ENCODE measurements at regions not wholly inside any gene's neighbourhood (a gene's known extent, or its start where the extent isn't known, plus 50 kb on each side); places are given as distances from the start of the nearest gene placed in this dataset.

GRCh38 chr17:79223471-79223870 lies 148.8 kb downstream of the ENGASE start:
- Mint-ChIP-seq H3K27ac (no peak overlapping the region), H3K4me1 (ENCODE audit: low read depth) (peaks cover 4% of the 10 kb centered on the region), H3K27me3 (ENCODE audit: low read depth) (peaks cover 18% of the 10 kb centered on the region), H3K36me3 (ENCODE audit: low read depth) (no peaks in the 10 kb centered on the region), H3K9me3 (ENCODE audit: insufficient read depth) (no peaks in the 10 kb centered on the region), H3K4me3 (no peak overlapping the region)
- ChIA-PET CTCF (no interaction called here), POLR2A (no interaction called here)
- no peak for DNase-seq
- no peak for ATAC-seq

- ChIA-PET CTCF (no interaction called here), POLR2A (no interaction called here)
- H3K27ac Mint-ChIP-seq, result no peak overlapping the region
- no peak overlapping the region for H3K4me3 Mint-ChIP-seq
- H3K4me1 Mint-ChIP-seq (ENCODE audit: low read depth), result peaks cover 4% of the 10 kb centered on the region
- peaks cover 20% of the 10 kb centered on the region for H3K27me3 Mint-ChIP-seq (ENCODE audit: low read depth)
- DNase-seq (no peak), ATAC-seq (no peak)
- no peaks in the 10 kb centered on the region for H3K9me3 Mint-ChIP-seq (ENCODE audit: insufficient read depth)
- H3K36me3 Mint-ChIP-seq (ENCODE audit: low read depth), result no peaks in the 10 kb centered on the region
Measured at GRCh38 chr17:79221597-79221996, 147.0 kb downstream of the ENGASE start.

GRCh38 chr17:79220713-79221291 lies 146.2 kb downstream of the ENGASE start:
- no peaks in the 10 kb centered on the region for H3K9me3 Mint-ChIP-seq (ENCODE audit: insufficient read depth)
- DNase-seq (no peak), ATAC-seq (no peak)
- no peaks in the 10 kb centered on the region for H3K36me3 Mint-ChIP-seq (ENCODE audit: low read depth)
- no peak overlapping the region for H3K4me3 Mint-ChIP-seq
- peaks cover 20% of the 10 kb centered on the region for H3K27me3 Mint-ChIP-seq (ENCODE audit: low read depth)
- H3K4me1 Mint-ChIP-seq (ENCODE audit: low read depth), result peaks cover 4% of the 10 kb centered on the region
- ChIA-PET POLR2A (no interaction called here), CTCF (no interaction called here)
- H3K27ac Mint-ChIP-seq, result no peak overlapping the region

GRCh38 chr17:79220201-79220712 lies 145.6 kb downstream of the ENGASE start:
- peaks cover 4% of the 10 kb centered on the region for H3K4me1 Mint-ChIP-seq (ENCODE audit: low read depth)
- ATAC-seq (no peak), DNase-seq (no peak)
- H3K27ac Mint-ChIP-seq, result no peak overlapping the region
- no peaks in the 10 kb centered on the region for H3K36me3 Mint-ChIP-seq (ENCODE audit: low read depth)
- POLR2A ChIA-PET, result no interaction called here
- CTCF ChIA-PET, result no interaction called here
- H3K9me3 Mint-ChIP-seq (ENCODE audit: insufficient read depth), result no peaks in the 10 kb centered on the region
- H3K27me3 Mint-ChIP-seq (ENCODE audit: low read depth), result peaks cover 20% of the 10 kb centered on the region
- no peak overlapping the region for H3K4me3 Mint-ChIP-seq

- Mint-ChIP-seq H3K4me3 (no peak overlapping the region), H3K4me1 (ENCODE audit: low read depth) (peaks cover 4% of the 10 kb centered on the region), H3K27ac (no peak overlapping the region), H3K36me3 (ENCODE audit: low read depth) (no peaks in the 10 kb centered on the region), H3K27me3 (ENCODE audit: low read depth) (peaks cover 20% of the 10 kb centered on the region), H3K9me3 (ENCODE audit: insufficient read depth) (no peaks in the 10 kb centered on the region)
- ATAC-seq (no peak), DNase-seq (no peak)
- CTCF ChIA-PET, result no interaction called here
- POLR2A ChIA-PET, result no interaction called here
Measured at GRCh38 chr17:79219208-79219935, 144.7 kb downstream of the ENGASE start.

GRCh38 chr17:79218825-79219200 lies 144.2 kb downstream of the ENGASE start:
- DNase-seq (no peak), ATAC-seq (no peak)
- Mint-ChIP-seq H3K4me1 (ENCODE audit: low read depth) (peaks cover 4% of the 10 kb centered on the region), H3K9me3 (ENCODE audit: insufficient read depth) (no peaks in the 10 kb centered on the region), H3K4me3 (no peak overlapping the region), H3K36me3 (ENCODE audit: low read depth) (no peaks in the 10 kb centered on the region), H3K27ac (no peak overlapping the region), H3K27me3 (ENCODE audit: low read depth) (peaks cover 20% of the 10 kb centered on the region)
- ChIA-PET CTCF (no interaction called here), POLR2A (no interaction called here)

GRCh38 chr17:79218175-79218824 lies 143.7 kb downstream of the ENGASE start:
- no peaks in the 10 kb centered on the region for H3K9me3 Mint-ChIP-seq (ENCODE audit: insufficient read depth)
- no peak overlapping the region for H3K27ac Mint-ChIP-seq
- no peaks in the 10 kb centered on the region for H3K36me3 Mint-ChIP-seq (ENCODE audit: low read depth)
- POLR2A ChIA-PET, result no interaction called here
- no peak for ATAC-seq
- H3K4me3 Mint-ChIP-seq, result no peak overlapping the region
- peaks cover 20% of the 10 kb centered on the region for H3K27me3 Mint-ChIP-seq (ENCODE audit: low read depth)
- CTCF ChIA-PET, result no interaction called here
- H3K4me1 Mint-ChIP-seq (ENCODE audit: low read depth), result peaks cover 4% of the 10 kb centered on the region
- DNase-seq, result no peak

GRCh38 chr17:79217473-79218135 lies 143.0 kb downstream of the ENGASE start:
- peaks cover 4% of the 10 kb centered on the region for H3K4me1 Mint-ChIP-seq (ENCODE audit: low read depth)
- POLR2A ChIA-PET, result interaction anchor here (0.5 kb wide), 1 partner anchor 692 kb away, joined by 3 read pairs; no protein-coding TSS in a partner anchor
- no peaks in the 10 kb centered on the region for H3K36me3 Mint-ChIP-seq (ENCODE audit: low read depth)
- DNase-seq (no peak), ATAC-seq (no peak)
- H3K27ac Mint-ChIP-seq, result no peak overlapping the region
- no peak overlapping the region for H3K4me3 Mint-ChIP-seq
- CTCF ChIA-PET, result no interaction called here
- no peaks in the 10 kb centered on the region for H3K9me3 Mint-ChIP-seq (ENCODE audit: insufficient read depth)
- H3K27me3 Mint-ChIP-seq (ENCODE audit: low read depth), result peaks cover 17% of the 10 kb centered on the region

- Mint-ChIP-seq H3K4me3 (no peak overlapping the region), H3K27ac (no peak overlapping the region), H3K4me1 (ENCODE audit: low read depth) (peaks cover 4% of the 10 kb centered on the region), H3K27me3 (ENCODE audit: low read depth) (peaks cover 15% of the 10 kb centered on the region), H3K9me3 (ENCODE audit: insufficient read depth) (no peaks in the 10 kb centered on the region), H3K36me3 (ENCODE audit: low read depth) (no peaks in the 10 kb centered on the region)
- ChIA-PET CTCF (no interaction called here), POLR2A (interaction anchor here (0.5 kb wide), 1 partner anchor 691 kb away, joined by 3 read pairs; no protein-coding TSS in a partner anchor)
- no peak for ATAC-seq
- DNase-seq, result no peak
Measured at GRCh38 chr17:79216826-79217225, 142.2 kb downstream of the ENGASE start.

- Mint-ChIP-seq H3K4me3 (no peak overlapping the region), H3K4me1 (ENCODE audit: low read depth) (peaks cover 4% of the 10 kb centered on the region), H3K27me3 (ENCODE audit: low read depth) (peaks cover 12% of the 10 kb centered on the region), H3K36me3 (ENCODE audit: low read depth) (no peaks in the 10 kb centered on the region), H3K27ac (no peak overlapping the region), H3K9me3 (ENCODE audit: insufficient read depth) (no peaks in the 10 kb centered on the region)
- DNase-seq (no peak), ATAC-seq (no peak)
- ChIA-PET CTCF (no interaction called here), POLR2A (no interaction called here)
Measured at GRCh38 chr17:79216391-79216790, 141.8 kb downstream of the ENGASE start.

- Mint-ChIP-seq H3K4me1 (ENCODE audit: low read depth) (peaks cover 4% of the 10 kb centered on the region), H3K9me3 (ENCODE audit: insufficient read depth) (no peaks in the 10 kb centered on the region), H3K4me3 (no peak overlapping the region), H3K27me3 (ENCODE audit: low read depth) (peaks cover 11% of the 10 kb centered on the region), H3K27ac (no peak overlapping the region), H3K36me3 (ENCODE audit: low read depth) (no peaks in the 10 kb centered on the region)
- DNase-seq (no peak), ATAC-seq (no peak)
- CTCF ChIA-PET, result no interaction called here
- POLR2A ChIA-PET, result no interaction called here
Measured at GRCh38 chr17:79215631-79216030, 141.0 kb downstream of the ENGASE start.

GRCh38 chr17:79214940-79215604 lies 140.4 kb downstream of the ENGASE start:
- DNase-seq (no peak), ATAC-seq (no peak)
- Mint-ChIP-seq H3K4me3 (no peak overlapping the region), H3K4me1 (ENCODE audit: low read depth) (no peaks in the 10 kb centered on the region), H3K27ac (no peak overlapping the region), H3K36me3 (ENCODE audit: low read depth) (no peaks in the 10 kb centered on the region), H3K9me3 (ENCODE audit: insufficient read depth) (no peaks in the 10 kb centered on the region), H3K27me3 (ENCODE audit: low read depth) (peaks cover 7% of the 10 kb centered on the region)
- CTCF ChIA-PET, result no interaction called here
- POLR2A ChIA-PET, result no interaction called here

Measured in activated CD8-positive, alpha-beta T cell treated with anti-CD3 and anti-CD28 coated beads, Interleukin-2, amount 10 ng/mL, durations not matched to agents 7 days and 5 days (primary cell).